LNCAP (cell line): ENCODE measurements at regions not wholly inside any gene's neighbourhood (a gene's known extent, or its start where the extent isn't known, plus 50 kb on each side); places are given as distances from the start of the nearest gene placed in this dataset.

Experiments
- CTCF ChIP-seq: fragments of 450-650 bp; IDR thresholded peaks from 2 replicates; pipeline ENCODE4 v1.5.1; 2017; ENCODE audit warnings: mild to moderate bottlenecking

DNA sequence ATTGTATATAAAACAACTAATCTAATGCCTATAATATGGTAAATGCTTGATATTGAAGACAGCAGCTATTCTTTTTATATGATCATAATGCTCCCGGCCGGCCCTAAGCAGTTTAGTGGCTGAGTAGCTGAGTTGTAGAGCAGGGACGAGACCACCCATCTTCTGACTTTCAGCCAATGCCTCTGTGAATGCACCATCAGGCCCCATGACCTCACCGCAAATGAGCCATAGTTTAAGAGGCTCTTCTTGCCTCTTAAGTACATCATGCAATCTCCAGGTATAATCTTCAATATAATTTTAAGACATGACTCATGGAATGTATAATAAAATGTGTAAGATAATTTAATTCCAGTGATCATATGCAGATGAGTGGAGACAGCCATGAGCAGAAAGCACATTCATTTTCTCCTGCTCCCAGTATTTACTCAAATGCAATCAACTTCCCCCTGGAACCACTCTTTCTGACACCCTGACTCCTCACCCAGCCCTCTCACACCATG, 78.9 kb upstream of the SNX9 start:
- no peak for TF ChIP-seq CTCF

GRCh38 chr6:157746897-157747296, 76.1 kb upstream of the SNX9 start:
- TF ChIP-seq CTCF = no peak

- TF ChIP-seq CTCF = no peak
These were observed 75.7 kb upstream of the SNX9 start for GRCh38 chr6:157747370-157747769.

DNA sequence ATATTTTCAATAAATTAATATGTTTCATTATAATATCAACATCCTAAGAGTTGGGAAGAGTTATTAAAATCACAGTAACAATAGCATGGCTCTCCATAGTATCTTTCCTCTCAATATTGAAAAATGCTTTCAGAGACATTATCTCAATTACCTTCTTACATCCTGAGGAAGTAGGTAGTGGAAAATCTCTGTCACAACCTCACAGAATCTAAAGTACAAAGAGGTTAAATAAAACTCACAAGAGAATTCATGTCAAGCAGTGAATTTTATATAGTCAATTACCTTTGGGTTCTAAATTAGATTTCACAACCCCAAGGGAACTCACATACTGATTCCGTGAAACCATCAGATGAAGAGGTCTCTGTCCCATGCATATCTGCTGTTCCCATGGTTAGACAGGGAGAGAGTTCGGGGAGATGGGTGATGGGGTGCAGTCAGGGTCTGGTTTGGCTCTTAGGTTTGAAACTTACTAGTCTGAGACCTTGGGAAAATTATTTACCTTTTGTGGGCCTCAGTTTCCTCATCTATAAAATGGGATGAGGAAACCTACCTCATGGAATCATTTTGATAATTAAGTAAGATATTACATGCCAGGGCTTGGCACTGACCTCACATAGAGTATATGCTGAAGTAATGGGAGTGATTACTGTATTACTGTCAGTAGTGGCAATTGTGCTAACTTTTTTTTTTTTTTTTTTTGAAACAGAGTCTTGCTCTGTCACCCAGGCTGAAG, 74.0 kb upstream of the SNX9 start:
- TF ChIP-seq CTCF = no peak

DNA sequence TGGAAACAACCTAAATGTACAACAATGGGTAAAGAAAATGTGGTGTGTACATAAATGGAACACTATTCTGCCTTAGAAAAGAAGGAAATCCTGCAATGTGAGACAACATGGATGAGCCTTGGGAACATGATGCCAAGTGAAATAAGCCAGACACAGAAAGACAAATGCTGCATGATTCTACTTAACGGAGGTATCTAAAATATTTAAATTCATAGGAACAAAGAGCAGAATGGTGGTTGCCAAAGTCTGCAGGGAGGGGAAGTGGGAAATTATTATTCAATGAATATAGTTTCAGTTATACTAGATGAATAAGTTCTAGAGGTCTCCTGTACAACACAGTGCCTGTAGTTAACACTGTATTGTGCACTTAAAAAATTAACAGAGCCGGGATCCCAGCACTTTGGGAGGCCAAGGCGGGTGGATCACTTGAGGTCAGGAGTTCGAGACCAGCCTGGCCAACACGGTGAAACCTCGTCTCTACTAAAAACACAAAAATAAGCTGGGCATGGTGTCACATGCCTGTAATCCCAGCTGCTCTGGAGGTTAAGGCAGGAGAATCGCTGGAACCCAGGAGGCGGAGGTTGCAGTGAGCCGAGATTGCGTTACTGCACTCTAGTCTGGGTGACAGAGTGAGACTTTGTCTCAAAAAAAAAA, 71.4 kb upstream of the SNX9 start:
- no peak for TF ChIP-seq CTCF

- TF ChIP-seq CTCF = no peak
These were observed 69.8 kb upstream of the SNX9 start for GRCh38 chr6:157753291-157753690.

DNA sequence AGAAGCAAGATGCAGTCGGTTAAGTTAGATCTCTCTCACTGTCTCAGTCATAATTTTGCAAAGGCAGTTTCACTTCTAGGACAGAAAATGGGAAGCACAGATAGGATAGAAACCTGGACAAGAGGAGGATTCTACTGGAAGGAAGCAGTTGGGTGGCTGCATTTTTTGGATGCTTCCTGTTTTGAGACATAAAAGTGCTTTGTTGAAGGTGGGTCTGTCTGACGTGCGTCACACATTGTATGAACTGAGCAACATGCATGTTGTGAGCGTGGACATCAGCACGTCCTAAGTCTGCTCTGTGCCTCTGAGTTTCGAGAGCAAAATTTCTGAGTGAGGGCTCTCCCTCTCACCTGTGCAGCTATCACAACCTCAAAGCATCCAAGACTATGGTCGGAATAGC, 68.7 kb upstream of the SNX9 start:
- TF ChIP-seq CTCF = no peak
